ENCODE measurements at regions not wholly inside any gene's neighbourhood (a gene's known extent, or its start where the extent isn't known, plus 50 kb on each side); places are given as distances from the start of the nearest gene placed in this dataset.

GRCh38 chr12:105765053-105766014, 373.4 kb downstream of the NUAK1 start:
- intact Hi-C loops (cut with DNase I): no loop called here
- Histone ChIP-seq H3K27me3 (no peaks in the 10 kb centered on the region), H3K4me3 (no peak overlapping the region), H3K27ac (no peak overlapping the region), H3K4me1 (no peaks in the 10 kb centered on the region), H3K9me3 (no peaks in the 10 kb centered on the region), H3K36me3 (no peaks in the 10 kb centered on the region)
- TF ChIP-seq, protein P1, sequence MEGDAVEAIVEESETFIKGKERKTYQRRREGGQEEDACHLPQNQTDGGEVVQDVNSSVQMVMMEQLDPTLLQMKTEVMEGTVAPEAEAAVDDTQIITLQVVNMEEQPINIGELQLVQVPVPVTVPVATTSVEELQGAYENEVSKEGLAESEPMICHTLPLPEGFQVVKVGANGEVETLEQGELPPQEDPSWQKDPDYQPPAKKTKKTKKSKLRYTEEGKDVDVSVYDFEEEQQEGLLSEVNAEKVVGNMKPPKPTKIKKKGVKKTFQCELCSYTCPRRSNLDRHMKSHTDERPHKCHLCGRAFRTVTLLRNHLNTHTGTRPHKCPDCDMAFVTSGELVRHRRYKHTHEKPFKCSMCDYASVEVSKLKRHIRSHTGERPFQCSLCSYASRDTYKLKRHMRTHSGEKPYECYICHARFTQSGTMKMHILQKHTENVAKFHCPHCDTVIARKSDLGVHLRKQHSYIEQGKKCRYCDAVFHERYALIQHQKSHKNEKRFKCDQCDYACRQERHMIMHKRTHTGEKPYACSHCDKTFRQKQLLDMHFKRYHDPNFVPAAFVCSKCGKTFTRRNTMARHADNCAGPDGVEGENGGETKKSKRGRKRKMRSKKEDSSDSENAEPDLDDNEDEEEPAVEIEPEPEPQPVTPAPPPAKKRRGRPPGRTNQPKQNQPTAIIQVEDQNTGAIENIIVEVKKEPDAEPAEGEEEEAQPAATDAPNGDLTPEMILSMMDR (IDR thresholded peaks at IDR 0.05): no peak
- TF ChIP-seq POLR2A (IDR thresholded peaks at IDR 0.05): no peak
- no peak for TF ChIP-seq POLR2AphosphoS5 (IDR thresholded peaks at IDR 0.05; ENCODE audit: insufficient read depth in 1 of 2, low read depth in 1 of 2)
- DNase-seq (ENCODE audit: extremely low spot score in 2 of 2): no peak

GRCh38 chr12:105766029-105766428, 372.7 kb downstream of the NUAK1 start:
- no peaks in the 10 kb centered on the region for H3K9me3 ChIP-seq
- no peaks in the 10 kb centered on the region for H3K36me3 ChIP-seq
- DNase-seq (ENCODE audit: extremely low spot score in 2 of 2): no peak
- no peaks in the 10 kb centered on the region for H3K4me1 ChIP-seq
- H3K27ac ChIP-seq: no peak overlapping the region
- H3K4me3 ChIP-seq: no peak overlapping the region
- no peaks in the 10 kb centered on the region for H3K27me3 ChIP-seq
- intact Hi-C loops (cut with DNase I): no loop called here
- no peak for TF ChIP-seq POLR2AphosphoS5 (IDR thresholded peaks at IDR 0.05; ENCODE audit: insufficient read depth in 1 of 2, low read depth in 1 of 2)
- no peak for TF ChIP-seq POLR2A (IDR thresholded peaks at IDR 0.05)
- TF ChIP-seq, protein P1 (IDR thresholded peaks at IDR 0.05): no peak

DNA sequence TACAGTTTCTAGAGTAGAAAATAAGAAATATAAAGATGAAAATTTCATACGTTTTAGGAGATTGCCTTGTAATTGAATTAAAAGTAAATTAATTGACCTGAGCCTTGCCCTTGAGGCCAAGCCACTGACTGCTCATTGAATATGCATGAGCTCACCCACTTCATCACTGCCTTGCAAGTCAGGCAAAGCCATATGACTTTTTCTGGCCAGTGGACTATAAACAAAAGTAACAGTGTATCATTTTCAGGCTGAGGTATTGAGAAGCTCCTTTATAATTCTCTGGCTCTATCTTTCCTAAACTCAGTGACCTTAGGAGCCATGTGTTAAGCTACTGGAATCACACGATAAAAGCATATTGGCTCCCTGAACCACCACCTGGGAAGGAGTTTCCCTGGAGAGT, 369.3 kb downstream of the NUAK1 start:
- no peak for TF ChIP-seq POLR2A (IDR thresholded peaks at IDR 0.05)
- TF ChIP-seq, protein P1 (IDR thresholded peaks at IDR 0.05): no peak
- no peak for TF ChIP-seq POLR2AphosphoS5 (IDR thresholded peaks at IDR 0.05; ENCODE audit: insufficient read depth in 1 of 2, low read depth in 1 of 2)
- intact Hi-C loops (cut with DNase I): no loop called here

DNA sequence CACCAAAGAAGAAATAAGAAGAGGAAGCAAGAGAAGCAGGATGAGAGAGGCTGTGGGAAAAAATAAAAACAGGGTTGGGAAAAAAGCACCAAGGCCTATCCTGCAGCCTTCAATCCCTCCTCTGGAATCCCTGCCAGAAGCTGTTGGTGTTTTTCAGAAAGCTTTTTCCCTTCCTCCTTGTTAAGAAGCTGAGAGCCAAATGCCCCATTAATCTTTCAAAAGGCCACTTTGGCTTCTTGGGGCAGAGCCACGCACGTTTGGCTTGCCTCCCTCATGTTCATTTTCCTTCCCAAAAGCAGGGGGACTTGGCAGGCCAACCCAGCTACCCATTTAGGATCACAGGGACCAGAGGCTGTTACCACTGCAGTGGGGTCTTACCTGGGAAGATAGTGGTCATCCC, 365.3 kb downstream of the NUAK1 start:
- Histone ChIP-seq H3K9me3 (no peaks in the 10 kb centered on the region), H3K4me1 (peaks cover 13% of the 10 kb centered on the region), H3K36me3 (no peaks in the 10 kb centered on the region), H3K27ac (no peak overlapping the region), H3K27me3 (no peaks in the 10 kb centered on the region), H3K4me3 (no peak overlapping the region)
- TF ChIP-seq, protein P1 (IDR thresholded peaks at IDR 0.05): no peak
- no peak for TF ChIP-seq POLR2A (IDR thresholded peaks at IDR 0.05)
- TF ChIP-seq POLR2AphosphoS5 (IDR thresholded peaks at IDR 0.05; ENCODE audit: insufficient read depth in 1 of 2, low read depth in 1 of 2): no peak
- DNase-seq (ENCODE audit: extremely low spot score in 2 of 2): no peak
- intact Hi-C loops (cut with DNase I): no loop called here

More for the DNA sequence above, 369.3 kb downstream of the NUAK1 start:
- Histone ChIP-seq H3K4me3 (no peak overlapping the region), H3K9me3 (no peaks in the 10 kb centered on the region), H3K27ac (no peak overlapping the region), H3K36me3 (no peaks in the 10 kb centered on the region), H3K27me3 (no peaks in the 10 kb centered on the region), H3K4me1 (peaks cover 13% of the 10 kb centered on the region)
- DNase-seq (ENCODE audit: extremely low spot score in 2 of 2): no peak

DNA sequence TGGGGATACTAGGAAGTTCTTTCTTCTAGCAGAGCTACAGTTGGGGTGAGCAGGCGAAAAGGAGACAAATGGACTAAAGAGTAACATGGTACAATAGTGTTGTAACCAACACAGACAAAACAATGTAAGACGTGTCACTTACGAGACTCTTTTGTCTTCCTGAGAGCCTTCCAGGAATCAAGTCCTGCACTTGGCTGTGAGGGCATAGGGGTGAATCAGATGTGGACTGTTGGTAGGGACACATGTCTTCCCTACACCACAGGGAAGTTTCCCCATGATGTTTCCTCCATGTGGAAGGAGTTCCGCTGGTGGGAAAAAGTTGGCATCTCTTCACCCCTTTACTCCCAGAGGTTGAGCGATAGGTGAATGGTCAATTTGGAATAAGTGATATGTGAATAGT, 364.7 kb downstream of the NUAK1 start:
- no peak for DNase-seq (ENCODE audit: extremely low spot score in 2 of 2)
- no peaks in the 10 kb centered on the region for H3K9me3 ChIP-seq
- H3K36me3 ChIP-seq: no peaks in the 10 kb centered on the region
- H3K4me3 ChIP-seq: no peak overlapping the region
- intact Hi-C loops (cut with DNase I): no loop called here
- TF ChIP-seq POLR2A (IDR thresholded peaks at IDR 0.05) (no peak), POLR2AphosphoS5 (IDR thresholded peaks at IDR 0.05; ENCODE audit: insufficient read depth in 1 of 2, low read depth in 1 of 2) (no peak)
- TF ChIP-seq, protein P1 (IDR thresholded peaks at IDR 0.05): no peak
- H3K27me3 ChIP-seq: no peaks in the 10 kb centered on the region
- no peak overlapping the region for H3K27ac ChIP-seq
- peaks cover 13% of the 10 kb centered on the region for H3K4me1 ChIP-seq
